NCI-H226 (cell line): ENCODE measurements at regions not wholly inside any gene's neighbourhood (a gene's known extent, or its start where the extent isn't known, plus 50 kb on each side); places are given as distances from the start of the nearest gene placed in this dataset.
"Not testable (repeated sequence)": the region's sequence is repeated elsewhere in the genome, so short reads cannot be mapped to it uniquely, and the experiment has no call there.

Source experiments
- DNase-seq: peaks from one replicate; pipeline ENCODE4 v3.0.0-alpha.2; 2015

GRCh38 chr6:81088145-81088544 is 664.3 kb downstream of the TENT5A start:
- no peak for DNase-seq

- DNase-seq: no peak
Observed at GRCh38 chr6:81086991-81087390, 665.5 kb downstream of the TENT5A start.

GRCh38 chr6:81085431-81085790 is 667.1 kb downstream of the TENT5A start:
- no peak for DNase-seq

DNA sequence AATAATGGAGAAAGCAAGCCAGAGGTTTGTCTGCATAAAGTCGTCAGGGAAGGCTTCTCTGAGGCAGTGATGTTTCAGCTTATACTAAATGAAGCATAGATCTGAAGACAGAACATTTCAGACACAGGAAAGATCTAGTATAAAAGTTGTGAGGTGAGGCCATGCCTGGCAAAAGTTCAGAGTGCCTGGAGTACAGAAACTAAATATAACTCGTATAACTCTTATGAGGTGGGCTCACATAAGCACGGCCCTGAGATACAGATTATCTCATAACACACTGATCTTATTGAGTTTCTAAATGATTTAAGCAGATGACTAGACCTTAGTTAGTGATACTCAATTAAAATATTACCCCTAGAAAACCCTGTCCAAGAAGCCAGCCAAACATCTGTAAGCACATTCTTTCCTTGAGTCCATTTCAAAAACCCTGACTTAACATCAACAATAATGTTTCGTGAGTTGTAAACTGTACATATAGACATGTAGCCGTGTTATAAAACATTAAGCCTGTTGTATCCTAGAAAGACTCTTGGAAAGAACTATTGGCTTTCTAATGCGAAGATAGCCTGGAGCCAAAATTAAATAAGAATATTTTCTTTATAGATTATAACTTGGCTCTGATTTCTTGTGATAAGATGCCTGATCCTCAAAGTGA is 667.6 kb downstream of the TENT5A start:
- DNase-seq: no peak

DNA sequence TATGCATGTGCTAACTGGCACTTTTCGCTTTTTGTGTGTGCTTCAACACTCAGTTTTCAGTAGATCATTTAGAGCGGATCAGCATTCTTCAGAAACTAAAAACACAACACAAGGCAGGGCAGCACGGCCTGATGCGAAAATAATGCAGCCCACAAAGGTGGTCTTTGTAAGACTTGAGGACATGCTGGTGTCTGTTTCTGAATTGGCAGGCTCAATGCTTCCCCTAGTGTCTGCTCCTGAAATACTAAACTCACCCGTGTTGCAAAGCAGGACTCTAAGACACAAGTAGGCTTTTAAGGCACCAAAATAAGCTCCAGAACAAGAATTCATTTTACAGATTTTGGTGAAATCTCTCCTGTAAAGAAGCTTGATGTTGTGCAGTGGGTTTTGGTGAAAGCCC is 676.5 kb downstream of the TENT5A start:
- no peak for DNase-seq

DNA sequence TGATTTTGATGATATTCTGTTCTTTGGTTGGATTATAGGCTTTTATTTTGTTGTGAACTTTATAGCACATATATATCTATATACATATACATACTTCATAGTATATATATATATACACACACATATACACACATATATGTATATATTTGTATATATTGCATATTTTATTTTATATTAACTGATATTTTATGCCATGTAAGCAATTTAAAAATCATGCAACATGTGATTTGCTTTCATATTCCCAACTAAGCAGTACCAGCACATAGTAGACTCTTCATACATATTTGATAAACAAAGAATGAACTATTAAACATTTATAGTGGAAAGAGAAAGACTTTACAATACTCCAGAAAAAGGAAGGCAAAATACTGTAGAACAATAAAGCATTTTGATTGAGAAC is 679.2 kb downstream of the TENT5A start:
- DNase-seq: no peak

DNA sequence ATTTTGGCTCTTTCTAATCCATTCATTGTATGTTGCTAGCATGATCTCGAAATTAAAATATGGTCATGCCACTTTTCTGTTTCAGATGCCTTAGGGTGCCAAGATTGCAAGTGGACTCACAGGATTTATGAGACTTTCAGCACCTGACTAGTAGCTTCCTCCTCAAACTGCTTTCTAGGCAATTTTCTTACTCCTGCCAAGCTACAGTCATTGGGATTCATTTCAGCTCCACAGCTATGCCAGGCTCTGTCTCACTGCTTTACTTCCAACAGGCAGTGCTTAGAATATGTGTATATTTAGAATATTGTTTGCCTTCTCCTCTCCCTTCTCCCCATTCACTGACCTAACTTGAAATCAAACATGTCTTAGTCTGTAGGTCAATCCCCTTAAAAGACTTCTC is 681.4 kb downstream of the TENT5A start:
- no peak for DNase-seq

DNA sequence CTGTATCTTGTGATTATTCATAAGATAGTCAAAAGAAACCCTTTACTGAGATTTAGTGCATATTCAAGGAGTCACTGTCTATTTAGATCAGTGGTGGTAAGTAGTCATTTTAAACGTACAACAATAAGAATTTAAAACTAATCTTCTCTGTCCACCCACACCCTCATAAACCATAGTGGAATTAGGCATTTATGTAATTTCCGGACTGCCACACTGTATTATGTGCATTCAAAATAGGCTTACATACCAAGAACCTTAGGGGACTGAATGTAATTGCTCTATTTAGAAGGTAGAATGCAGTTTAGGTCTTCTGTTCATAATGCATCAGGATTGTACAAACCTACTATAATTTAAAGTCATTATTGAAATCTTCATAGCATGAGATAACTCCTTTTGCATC is 685.4 kb downstream of the TENT5A start:
- DNase-seq: no peak

GRCh38 chr6:81063891-81064290 is 688.6 kb downstream of the TENT5A start:
- no peak for DNase-seq

DNA sequence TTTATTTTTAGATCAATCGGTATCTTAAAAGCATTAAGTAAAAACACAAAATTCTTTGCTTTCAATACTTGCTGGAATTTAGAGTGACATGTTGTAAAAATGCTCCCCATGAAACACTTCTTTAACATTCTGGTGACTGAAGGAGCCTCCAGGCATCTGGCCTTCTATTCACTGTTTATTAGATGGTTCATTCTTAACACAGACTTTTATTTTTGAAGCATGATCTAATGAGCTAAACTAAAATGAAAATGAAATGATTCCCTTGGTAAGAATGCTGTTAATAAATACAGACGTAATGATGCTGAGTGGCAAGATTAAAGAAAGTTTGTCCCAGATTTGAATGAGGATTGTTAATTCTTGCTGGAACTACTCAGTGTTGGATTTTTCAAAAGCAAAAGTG is 698.4 kb downstream of the TENT5A start:
- no peak for DNase-seq

DNA sequence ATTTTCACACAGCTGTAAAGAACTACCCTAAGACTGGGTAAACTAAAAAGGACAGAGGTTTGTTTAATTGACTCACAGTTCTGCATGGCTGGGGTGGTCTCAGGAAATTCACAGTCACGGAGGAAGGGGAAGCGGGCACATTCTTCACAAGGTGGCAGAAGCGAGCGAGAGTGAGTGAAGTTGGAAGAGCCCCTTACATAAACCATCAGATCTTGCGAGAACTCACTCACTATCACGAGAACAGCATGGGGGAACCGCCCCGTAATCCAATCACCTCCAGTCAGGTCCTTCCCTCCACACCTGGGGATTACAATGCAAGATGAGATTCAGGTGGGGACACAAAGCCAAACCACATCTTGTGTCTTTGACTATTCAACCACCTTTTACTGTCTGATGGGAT is 700.5 kb downstream of the TENT5A start:
- no peak for DNase-seq

- DNase-seq: no peak
Observed at GRCh38 chr6:81049425-81050042, 702.9 kb downstream of the TENT5A start.

GRCh38 chr6:81031416-81031815 is 721.1 kb downstream of the TENT5A start:
- peak; percentile 28 for DNase-seq

DNA sequence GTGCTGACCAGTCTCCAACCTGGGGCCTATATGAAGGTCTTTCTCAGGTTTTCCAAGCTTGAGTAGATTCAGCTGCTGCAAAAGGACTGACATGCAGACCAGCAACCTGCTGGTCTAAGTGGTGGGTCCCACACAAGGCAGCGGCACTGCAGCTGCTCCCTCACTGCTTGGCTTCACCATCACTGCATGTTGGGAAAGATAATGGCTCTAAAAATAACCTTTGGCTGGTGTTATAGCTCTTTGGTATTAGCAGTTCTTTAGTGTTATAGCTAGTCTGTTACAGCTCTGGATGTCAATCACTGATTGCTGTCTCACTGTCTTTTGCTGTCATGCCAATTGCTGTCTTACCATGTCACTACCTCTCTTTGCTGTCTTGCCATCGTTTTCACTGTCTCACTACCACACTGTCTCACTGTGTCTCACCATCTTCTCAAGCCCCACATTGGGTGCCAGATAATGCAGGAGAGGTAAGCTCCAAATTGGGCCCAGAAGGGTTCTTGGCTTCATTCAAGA is 726.4 kb downstream of the TENT5A start:
- no peak for DNase-seq

DNA sequence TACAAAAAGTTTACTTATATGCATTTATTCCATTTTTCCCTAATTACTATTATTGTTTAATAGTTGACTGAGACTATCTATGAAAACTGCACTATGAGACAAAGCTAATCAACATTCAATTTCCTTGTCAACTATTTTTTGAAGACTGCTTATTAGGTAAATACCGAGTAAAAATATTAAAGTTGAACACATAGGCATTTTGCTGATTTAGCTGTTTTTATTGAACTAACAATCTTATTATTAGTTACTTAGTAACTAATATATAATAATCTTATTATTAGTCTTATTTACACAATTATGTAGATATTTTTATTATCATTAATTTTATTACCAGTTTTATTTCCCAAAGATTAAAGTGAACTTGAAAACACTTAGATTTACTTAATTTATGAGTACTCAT is 728.8 kb downstream of the TENT5A start:
- no peak for DNase-seq

DNA sequence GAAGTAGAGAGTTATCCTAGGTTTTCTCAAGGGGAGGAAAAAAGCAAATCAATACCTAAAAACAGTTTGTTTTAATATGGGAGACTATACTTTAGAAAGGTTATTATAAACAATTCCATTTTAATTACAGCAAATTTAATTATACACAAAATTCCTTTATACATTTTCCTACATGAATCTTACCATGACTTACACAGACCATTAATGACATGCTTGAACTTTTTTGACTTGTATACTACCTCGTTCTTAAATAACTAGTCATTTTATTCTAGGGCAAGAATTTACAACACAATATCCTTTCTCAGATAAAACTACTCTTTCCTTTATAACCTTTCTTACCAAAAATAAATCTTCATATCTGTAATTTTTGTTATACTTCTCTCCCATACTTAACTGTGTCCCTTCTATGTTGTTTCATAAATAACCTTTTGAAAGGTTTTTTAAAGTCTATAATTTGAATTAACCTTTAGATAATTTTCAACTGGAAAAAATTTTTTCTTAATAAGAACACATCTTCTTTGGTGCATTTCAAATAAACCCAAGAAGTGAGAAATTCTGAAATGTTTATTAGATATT is 729.4 kb downstream of the TENT5A start:
- DNase-seq: no peak

DNA sequence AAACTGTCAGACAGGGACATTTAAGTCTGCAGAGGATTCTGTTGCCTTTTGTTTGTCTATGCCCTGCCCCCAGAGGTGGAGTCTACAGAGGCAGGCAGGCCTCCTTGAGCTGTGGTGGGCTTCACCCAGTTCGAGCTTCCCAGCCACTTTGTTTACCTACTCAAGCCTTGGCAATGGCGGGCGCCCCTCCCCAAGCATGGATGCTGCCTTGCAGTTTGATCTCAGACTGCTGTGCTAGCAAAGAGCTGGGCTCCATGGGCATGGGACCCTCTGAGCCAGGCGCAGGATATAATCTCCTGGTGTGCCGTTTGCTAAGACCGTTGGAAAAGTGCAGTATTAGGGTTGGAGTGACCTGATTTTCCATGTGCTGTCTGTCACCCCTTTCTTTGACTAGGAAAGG is 734.9 kb downstream of the TENT5A start:
- not testable (repeated sequence) for DNase-seq

DNA sequence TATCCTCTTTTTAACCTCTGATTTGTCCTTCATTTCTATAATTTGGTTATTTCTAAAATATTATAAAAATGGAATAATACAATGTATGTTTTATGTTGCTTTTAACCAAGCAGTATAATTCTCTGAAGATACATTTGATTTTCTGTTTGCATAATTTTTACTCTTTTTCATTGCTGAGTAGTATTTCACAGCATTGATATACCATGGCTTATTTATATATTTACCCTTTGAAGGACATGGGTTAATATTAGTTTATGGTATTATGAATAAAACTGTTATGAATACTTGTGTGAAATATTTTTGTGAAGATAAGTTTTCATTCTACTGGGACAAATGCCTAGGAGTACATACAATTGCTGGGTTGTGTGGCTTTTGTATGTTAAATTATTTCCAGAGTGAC is 748.6 kb downstream of the TENT5A start:
- no peak for DNase-seq

- DNase-seq: peak; percentile 38
Observed at GRCh38 chr6:81003156-81003555, 749.3 kb downstream of the TENT5A start.

DNA sequence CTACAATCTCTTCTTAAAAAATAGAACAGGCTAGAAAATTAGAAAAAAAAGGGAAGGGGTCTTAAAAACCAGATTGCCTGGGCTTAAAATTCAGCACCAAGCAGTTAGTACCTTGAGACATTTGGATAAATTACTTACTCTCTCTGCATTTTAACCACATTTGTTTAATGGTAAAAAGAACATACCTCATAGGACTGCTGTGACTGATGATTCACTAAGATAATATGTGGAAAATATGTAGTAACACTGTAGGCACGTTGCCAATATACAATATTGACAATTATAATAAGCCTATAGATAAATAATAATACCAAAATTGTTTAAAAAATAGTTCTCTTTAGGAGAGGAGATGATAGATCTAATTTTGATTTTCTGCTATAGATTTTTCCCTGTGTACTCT is 750.4 kb downstream of the TENT5A start:
- DNase-seq: no peak

GRCh38 chr6:80991316-80991715 is 761.2 kb downstream of the TENT5A start:
- DNase-seq: no peak

- DNase-seq: no peak
Observed at GRCh38 chr6:80988892-80989291, 763.6 kb downstream of the TENT5A start.

DNA sequence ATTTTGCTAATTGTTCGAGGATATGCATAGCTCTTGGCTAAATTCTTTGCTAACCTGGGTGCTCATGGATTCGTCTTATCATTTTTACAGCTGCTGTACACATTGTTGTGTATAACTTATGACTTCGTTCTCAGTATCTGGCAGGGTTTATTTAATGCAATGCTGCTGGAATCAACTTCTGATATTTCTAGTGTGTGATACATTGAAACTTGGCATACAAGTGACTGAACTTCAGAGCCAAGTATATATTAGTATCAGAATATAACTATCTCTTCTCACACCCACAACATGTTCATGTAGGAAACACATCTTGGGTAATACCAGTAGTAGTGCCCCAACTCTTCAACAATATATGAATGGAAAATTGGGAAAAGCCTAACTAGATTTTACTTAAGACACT is 764.2 kb downstream of the TENT5A start:
- DNase-seq: no peak

DNA sequence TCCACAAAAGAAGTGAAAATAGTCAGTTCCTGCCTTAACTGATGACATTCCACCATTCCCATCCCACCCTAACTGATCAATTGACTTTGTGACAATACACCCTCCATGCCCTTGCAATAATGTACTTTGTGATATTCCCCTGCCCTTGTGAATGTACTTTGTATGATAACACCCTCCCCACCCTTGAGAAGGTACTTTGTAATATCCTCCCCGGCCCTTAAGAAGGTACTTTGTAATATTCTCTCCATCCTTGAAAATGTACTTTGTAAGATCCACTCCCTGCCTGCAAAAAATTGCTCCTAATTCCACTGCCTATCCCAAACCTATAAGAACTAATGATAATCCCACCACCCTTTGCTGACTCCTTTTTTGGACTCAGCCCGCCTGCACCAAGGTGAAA is 771.3 kb downstream of the TENT5A start:
- DNase-seq: not testable (repeated sequence)

DNA sequence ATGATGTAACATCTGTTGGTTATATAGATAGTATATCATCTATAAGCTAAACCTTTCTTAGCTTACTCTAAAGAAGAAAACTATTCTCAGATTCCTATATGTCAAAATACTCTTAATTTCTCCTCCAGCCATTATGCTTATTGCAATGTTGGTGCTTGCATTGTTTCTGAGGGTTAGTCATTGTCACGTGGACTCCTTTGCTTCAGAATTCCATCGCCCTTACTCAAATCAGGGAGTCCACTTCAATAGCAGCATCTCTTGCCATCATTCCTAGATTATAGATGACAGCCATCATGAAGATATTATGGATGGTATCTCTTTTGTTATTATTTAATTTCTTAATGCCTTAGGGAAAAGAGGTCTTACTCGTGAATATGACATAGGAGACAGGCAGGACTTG is 776.1 kb downstream of the TENT5A start:
- peak; percentile 37 for DNase-seq
